Mammary epithelial cell (primary cell): ENCODE measurements at regions not wholly inside any gene's neighbourhood (a gene's known extent, or its start where the extent isn't known, plus 50 kb on each side); places are given as distances from the start of the nearest gene placed in this dataset.

Source experiments
- EZH2 ChIP-seq: IDR thresholded peaks from 2 replicates; pipeline ENCODE4 v1.6.1; 2012; ENCODE audit warnings: low read length, inconsistent platforms, borderline replicate concordance
- TF ChIP-seq, protein P1 (sequence below), 2 donors: IDR thresholded peaks in 1 of 2; conservative IDR thresholded peaks in 1 of 2; 2 replicates each; pipeline ENCODE4 v1.5.1; 2011 to 2012; ENCODE audit warnings: inconsistent platforms in 2 of 2, low read length in 2 of 2, mild to moderate bottlenecking in 2 of 2, control low read depth in 1 of 2, low read depth in 1 of 2; ENCODE audit not compliant: insufficient read depth in 1 of 2; ENCODE audit errors: extremely low read depth in 1 of 2

DNA sequence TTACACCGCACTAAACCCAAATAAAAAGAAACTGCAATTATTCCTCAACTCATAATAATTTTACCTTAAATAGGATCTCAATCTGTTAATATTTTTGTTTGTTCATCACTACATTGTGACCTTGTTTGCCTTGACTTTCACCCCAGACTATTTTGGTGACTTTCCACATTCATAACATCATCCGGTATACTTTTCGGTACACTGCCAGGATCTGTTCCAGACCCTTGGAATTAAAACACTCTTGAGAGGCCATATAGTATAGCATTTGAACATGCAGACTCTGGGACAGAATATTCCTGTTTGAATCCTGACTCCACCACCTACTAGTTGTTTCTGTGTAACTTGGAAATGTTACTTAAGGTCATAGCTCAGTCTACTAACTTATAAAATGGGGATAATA lies 577.4 kb downstream of the METTL4 start:
- TF ChIP-seq, protein P1, sequence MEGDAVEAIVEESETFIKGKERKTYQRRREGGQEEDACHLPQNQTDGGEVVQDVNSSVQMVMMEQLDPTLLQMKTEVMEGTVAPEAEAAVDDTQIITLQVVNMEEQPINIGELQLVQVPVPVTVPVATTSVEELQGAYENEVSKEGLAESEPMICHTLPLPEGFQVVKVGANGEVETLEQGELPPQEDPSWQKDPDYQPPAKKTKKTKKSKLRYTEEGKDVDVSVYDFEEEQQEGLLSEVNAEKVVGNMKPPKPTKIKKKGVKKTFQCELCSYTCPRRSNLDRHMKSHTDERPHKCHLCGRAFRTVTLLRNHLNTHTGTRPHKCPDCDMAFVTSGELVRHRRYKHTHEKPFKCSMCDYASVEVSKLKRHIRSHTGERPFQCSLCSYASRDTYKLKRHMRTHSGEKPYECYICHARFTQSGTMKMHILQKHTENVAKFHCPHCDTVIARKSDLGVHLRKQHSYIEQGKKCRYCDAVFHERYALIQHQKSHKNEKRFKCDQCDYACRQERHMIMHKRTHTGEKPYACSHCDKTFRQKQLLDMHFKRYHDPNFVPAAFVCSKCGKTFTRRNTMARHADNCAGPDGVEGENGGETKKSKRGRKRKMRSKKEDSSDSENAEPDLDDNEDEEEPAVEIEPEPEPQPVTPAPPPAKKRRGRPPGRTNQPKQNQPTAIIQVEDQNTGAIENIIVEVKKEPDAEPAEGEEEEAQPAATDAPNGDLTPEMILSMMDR (conservative IDR thresholded peaks at IDR 0.05 in 1 of 2, IDR thresholded peaks at IDR 0.05 in 1 of 2; ENCODE audit: extremely low read depth in 1 of 2, insufficient read depth in 1 of 2, low read depth in 1 of 2, low read length in 2 of 2) = no peak
- no peak for TF ChIP-seq EZH2
